GM23338 (cell line): ENCODE measurements at regions not wholly inside any gene's neighbourhood (a gene's known extent, or its start where the extent isn't known, plus 50 kb on each side); places are given as distances from the start of the nearest gene placed in this dataset.

Experiments used
- CTCF ChIP-seq, 2 experiments: fragments of 200-600 bp in 1 of 2; sonication (generic) in 1 of 2; conservative IDR thresholded peaks; 2 replicates each; pipeline versions ENCODE4 v1.5.1 to v1.6.1; 2016 to 2017; ENCODE audit warnings: antibody characterized with exemption in 2 of 2, low read depth in 2 of 2, mild to moderate bottlenecking in 2 of 2, moderate library complexity in 1 of 2
- EZH2 ChIP-seq: fragments of 200-600 bp; sonication (generic); IDR thresholded peaks from one replicate; pipeline ENCODE4 v1.8.0; 2017; ENCODE audit warnings: antibody characterized with exemption, mild to moderate bottlenecking, low read depth; ENCODE audit not compliant: unreplicated experiment
- REST ChIP-seq: IDR thresholded peaks from one replicate; pipeline ENCODE4 v1.6.1; 2018; ENCODE audit warnings: antibody characterized with exemption; ENCODE audit not compliant: unreplicated experiment

- TF ChIP-seq CTCF (conservative IDR thresholded peaks at IDR 0.05; ENCODE audit: low read depth in 2 of 2): no peak
- no peak for TF ChIP-seq EZH2
- no peak for TF ChIP-seq REST
These were observed 144.8 kb downstream of the OGFRL1 start for GRCh38 chr6:71433441-71433840.
